EL (cell line): ENCODE measurements at regions not wholly inside any gene's neighbourhood (a gene's known extent, or its start where the extent isn't known, plus 50 kb on each side); places are given as distances from the start of the nearest gene placed in this dataset.
"Not testable (repeated sequence)": the region's sequence is repeated elsewhere in the genome, so short reads cannot be mapped to it uniquely, and the experiment has no call there.

Source experiments
- DNase-seq: peaks from one replicate; pipeline ENCODE4 v3.0.0-alpha.2; 2016

DNA sequence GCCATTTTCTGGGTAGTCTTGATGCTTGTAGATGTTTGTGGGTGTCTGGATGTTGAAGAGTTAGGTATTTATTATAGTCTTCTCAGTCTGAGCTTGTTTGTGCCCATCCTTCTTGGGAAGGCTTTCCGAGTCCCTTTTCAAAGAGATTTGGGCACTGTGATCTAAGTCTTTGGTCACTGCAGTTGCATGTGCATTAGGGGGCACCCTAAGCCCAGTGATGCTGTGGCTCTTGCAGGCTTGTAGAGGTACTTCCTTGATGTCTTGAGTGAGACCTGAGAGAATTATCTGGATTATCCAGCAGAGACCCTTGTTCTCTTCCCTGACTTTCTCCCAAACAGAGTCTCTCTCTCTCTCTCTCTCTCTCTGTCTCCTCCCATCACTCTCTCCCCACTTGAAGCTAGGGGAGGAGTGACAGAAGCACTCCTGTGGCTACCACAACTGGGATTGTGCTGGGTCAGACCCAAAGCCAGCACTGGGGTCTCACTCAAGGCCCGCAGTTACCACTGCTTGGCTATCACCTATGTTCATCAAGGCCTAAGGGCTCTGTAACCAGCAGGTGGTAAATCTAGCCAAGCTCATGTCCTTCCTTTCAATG is 68.5 kb downstream of the TMCO5A start:
- DNase-seq, result peak; percentile 74

DNA sequence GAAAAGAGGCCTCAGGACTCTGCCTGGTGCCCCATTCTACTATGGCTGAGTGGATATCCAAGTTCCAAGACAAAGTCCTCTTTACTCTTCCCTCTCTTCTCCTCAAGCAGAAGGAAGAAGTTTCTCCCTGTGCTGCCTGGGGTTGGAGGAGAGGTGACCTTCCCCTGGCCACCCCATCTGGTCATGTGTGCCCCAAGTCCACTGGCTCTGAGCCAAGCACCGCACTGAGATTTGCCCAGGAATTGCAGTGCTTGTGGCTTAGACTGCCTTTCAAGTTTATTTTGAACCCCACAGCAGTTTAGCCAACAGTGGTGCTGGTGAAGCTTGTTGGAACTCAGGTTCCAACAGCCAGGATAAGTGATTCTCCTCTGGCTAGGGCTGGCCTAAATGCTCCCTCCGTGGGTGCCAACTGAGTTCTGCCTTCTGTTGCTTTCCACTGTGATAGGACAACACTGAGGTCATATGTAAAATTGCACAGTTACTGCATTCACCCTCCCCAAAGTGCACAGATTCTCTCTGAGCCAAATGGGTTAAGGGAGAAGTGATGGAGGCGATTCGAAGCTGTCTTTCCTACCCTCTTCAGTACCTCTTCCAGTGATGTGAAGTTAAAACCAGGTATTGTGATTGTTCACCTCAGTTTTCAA is 69.9 kb downstream of the TMCO5A start:
- no peak for DNase-seq

DNA sequence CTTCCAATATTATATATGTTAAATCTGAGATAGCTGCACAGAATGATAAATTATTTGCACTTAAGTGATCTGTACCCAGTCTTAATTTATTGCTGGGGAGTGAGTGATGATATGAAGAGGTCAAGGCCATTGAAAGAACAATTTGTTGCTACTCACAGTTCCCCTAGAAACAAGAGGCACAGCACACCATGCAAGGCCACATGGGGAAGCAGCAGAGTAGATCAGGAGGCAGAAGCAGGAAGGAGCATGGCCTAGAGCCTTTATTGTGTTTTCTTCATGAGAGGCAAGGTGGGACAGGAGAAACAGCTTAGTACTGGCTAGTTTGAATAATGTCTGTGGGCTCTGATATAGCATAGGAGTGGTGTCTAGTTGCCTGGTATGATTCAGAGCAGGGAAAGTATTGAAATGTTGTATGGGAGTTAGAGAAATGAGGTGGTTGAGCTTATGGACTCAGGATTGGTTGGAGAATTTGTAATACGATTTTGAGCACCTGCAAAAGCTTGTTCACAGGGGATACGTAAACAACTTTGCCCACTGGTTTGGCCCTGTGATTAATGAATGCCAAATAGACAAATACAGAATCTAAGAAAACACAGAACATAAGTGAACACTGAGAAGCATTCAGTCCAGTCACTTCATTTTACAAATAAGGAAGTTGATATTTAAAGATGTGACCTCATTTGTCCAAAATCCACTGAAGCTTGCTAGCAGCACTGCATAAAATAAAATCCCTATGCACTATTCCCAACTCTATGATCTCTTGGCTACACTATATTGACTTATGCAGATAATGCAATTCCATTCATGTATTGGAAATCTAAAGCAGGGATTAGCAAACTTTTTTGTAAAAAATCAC is 71.7 kb downstream of the TMCO5A start:
- DNase-seq, result no peak

GRCh38 chr15:38010395-38010794 is 76.0 kb downstream of the TMCO5A start:
- DNase-seq, result no peak

- no peak for DNase-seq
Measured at GRCh38 chr15:38012894-38013293, 78.5 kb downstream of the TMCO5A start.

- DNase-seq, result no peak
Measured at GRCh38 chr15:38017721-38018120, 83.3 kb downstream of the TMCO5A start.

GRCh38 chr15:38019066-38019465 is 84.6 kb downstream of the TMCO5A start:
- no peak for DNase-seq

- DNase-seq, result no peak
Measured at GRCh38 chr15:38021259-38021658, 86.8 kb downstream of the TMCO5A start.

DNA sequence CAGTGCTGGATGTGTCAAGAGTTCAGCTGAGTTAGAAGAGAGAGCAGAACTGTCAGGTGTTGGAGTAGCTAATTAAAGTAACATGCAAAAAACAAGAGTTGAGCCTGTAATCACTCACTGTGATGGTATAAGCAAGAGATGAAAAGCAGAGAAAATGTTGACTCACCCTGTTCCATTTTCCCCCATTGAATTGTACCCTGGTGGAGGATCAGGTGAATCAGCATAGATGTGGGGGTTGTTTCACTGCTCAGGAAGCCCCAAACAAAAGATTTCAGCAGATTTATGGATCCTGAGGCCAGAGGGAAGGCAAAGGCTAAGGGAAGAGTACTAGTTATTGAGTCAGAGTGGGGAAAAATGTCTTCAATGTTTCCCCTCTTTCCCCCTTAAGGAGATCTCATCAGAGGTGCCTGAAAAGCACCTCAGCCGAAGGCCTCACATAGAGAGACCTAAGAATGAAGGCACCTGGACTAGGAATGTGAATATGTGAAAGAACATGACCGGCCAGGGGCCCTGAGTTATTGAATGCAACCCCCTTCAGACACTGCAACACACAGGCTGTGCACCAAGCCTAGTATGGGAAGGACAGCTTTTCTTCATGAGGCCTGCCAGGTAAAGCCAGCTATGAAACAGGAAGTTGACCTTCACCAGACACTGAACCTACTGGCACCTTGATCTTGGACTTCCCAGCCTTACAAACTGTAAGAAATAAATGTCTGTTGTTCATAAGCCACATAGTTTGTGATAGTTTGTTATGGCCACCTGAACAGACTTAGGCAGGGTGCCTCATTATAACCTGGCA is 90.1 kb downstream of the TMCO5A start:
- no peak for DNase-seq

GRCh38 chr15:38025656-38026055 is 91.2 kb downstream of the TMCO5A start:
- DNase-seq, result not testable (repeated sequence)

GRCh38 chr15:38028869-38029268 is 94.4 kb downstream of the TMCO5A start:
- DNase-seq, result no peak

GRCh38 chr15:38029736-38030135 is 95.3 kb downstream of the TMCO5A start:
- no peak for DNase-seq

- DNase-seq, result no peak
Measured at GRCh38 chr15:38030609-38031008, 96.2 kb downstream of the TMCO5A start.

DNA sequence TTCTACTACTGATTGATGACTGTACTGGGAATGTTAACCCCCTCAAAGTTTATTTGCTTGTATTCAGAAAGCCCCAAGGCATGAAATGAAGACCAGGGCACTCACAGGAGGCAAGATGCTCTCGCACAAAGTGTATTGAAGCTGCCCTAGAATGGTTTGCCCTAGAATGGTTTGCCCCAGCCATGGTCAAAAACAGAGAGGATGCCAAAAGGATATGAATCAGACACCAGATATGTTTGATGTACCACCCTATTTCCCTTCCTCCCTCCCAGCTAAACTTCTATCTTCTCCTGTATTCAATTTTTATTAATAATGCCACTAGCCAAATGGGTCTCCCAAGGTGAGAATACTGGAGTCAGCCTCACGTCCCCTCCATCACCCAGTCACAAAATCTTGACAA is 101.3 kb downstream of the TMCO5A start:
- DNase-seq, result peak; percentile 53

DNA sequence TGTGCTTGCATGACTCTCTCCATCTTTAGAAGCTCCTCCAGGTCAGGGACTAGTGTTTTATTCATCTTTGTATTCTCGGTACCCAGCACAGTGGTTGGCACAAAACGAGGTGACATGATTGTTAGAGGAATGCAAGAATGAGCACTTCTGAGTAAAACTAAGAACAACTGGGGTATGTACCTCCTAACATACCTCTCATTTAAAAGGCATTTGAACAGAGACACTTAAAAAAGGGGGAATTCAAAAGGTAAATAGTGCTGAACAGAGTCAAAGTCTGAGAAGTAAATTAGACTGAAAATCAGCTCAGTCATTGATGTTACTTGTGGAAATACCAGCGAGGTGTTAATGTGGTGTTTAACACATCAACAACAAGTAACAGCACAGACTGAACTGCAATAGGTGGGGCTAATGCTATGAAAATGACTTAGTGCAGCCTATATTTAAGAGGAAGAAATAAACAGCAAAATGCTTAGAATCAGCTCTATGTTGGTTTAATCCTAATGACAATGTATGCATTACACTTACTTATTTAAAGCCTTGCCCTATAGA is 102.4 kb downstream of the TMCO5A start:
- no peak for DNase-seq

DNA sequence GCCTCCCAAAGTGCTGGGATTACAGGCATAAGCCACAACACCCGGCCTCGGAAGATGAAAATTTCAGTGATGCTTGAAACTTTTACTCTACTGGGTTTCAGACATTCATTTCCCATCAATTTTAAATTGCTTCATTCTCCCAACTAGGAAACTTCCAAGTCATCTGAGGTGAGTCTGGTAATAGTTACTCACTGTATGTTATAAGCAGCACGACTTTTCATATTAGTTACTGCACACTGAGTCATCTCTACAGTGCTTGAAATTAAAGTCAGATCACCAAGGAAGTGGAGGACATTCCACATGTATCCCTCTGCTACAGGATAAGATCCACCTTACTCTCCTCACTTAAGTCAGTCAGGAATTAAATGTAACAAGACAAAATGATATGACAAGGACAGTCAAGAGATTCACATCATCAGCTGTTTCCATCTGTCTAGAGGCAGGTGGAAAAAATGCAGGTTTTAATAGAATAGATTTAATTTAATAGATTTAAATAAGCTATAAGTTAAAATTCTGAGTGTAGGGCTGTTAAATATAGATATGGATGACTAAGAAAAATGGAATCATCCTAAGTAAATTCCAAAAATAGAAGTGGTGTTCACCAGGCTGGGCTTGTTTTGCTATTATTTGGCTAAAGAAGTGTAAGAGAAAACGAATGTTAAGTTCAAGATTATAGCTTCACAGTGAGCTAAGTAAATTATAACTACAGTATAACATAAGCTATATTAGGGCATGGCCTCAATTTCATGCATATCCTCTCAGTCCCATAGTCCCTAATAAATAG is 104.4 kb downstream of the TMCO5A start:
- peak; percentile 83 for DNase-seq

GRCh38 chr15:38040615-38041014 is 106.2 kb downstream of the TMCO5A start:
- no peak for DNase-seq

DNA sequence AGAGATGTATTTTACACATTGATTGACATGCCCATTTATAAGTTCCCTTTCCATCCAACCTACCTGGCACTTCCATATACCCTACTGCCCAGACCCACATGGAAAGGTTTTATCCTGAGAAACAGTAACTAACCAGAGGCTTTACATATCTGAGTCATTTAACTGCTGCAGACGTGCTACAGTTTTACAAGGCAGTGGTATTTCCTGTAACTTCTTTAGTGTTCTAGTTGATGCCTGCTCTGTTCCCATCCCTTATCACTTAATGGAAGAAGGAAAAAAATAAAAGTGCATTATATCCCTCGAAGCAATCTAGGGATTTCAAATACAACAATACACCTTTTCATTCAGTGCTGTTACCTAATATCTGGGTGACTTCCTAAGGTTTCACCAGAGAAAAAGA is 107.1 kb downstream of the TMCO5A start:
- DNase-seq, result peak; percentile 72

DNA sequence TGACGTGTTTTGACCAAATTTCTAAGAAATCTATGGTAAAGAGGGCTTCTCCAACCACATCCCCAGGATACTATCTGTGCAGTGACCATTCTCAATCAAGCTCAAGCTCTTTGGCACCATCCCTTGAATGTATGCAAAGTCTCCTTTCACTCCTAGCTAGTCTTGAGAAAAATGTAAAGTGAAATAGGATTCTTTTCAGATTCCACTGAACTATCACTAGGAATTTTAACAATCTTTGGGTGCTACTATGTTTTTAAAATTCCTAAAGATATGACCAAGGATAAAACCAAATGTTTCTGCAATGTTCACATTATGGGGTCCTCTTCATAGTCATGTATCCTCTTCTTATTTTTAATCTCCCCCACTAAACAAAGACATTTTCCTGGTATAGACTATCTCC is 107.8 kb downstream of the TMCO5A start:
- DNase-seq, result no peak

DNA sequence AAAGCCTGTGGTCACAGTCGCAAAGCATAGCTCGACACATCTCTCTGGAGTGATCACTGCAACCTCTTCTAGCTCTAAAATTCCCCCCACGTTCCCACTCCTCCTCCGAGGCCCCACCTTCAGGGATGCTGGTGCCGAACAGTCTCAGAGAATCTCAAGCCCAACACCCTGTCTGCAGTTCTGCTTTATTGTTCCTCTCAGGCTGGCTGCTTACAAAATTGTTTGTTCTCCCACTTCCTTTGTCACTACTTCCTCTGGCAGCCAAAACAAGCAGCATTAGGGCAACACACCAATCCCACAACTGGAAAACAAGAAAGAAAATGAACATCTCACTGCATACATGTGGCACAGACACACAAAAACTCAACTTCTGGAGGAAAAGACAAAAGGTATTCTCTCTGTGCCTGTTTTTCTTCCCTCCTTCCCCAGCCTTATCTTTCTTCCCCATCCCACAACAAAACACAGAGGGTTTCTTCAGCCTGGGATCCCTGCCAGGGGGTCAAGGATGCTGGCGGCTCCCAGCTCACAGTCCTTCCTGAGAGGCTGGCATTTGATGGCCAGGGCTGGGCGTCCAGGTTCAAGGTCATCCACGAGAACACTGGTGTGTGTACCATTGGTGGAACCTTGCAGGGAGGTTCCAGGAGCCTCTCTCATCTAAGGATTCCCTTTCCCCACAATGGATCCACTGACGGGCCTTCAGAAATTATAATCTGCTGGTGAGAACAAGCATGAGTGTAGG is 108.4 kb downstream of the TMCO5A start:
- no peak for DNase-seq
